H1 (cell line): ENCODE measurements at regions not wholly inside any gene's neighbourhood (a gene's known extent, or its start where the extent isn't known, plus 50 kb on each side); places are given as distances from the start of the nearest gene placed in this dataset.

ENCODE experiments used
- ASH2L ChIP-seq: fragments of 200-600, 300-600 bp; sonication (generic); IDR thresholded peaks from one replicate; pipeline ENCODE4 v1.7.1; 2017; ENCODE audit warnings: low read length
- BACH1 ChIP-seq: IDR thresholded peaks from 2 replicates; pipeline ENCODE4 v1.6.1; 2012; ENCODE audit warnings: low read length, improper control_type of control experiment
- EZH2 ChIP-seq: fragments of 200-600 bp; sonication (generic); IDR thresholded peaks from 2 replicates; pipeline ENCODE4 v1.7.1; 2012; ENCODE audit warnings: low read depth, mild to moderate bottlenecking, moderate library complexity, low read length, inconsistent platforms; ENCODE audit not compliant: severe bottlenecking
- HDAC6 ChIP-seq: IDR thresholded peaks from one replicate; pipeline ENCODE4 v1.7.1; 2012; ENCODE audit warnings: low read depth, mild to moderate bottlenecking, inconsistent platforms, low read length, moderate library complexity
- JUN ChIP-seq: IDR thresholded peaks from 2 replicates; pipeline ENCODE4 v1.6.1; 2011; ENCODE audit warnings: low read depth, mild to moderate bottlenecking, improper control_type of control experiment, low read length
- JUND ChIP-seq: IDR thresholded peaks from 2 replicates; pipeline ENCODE4 v1.6.1; 2011; ENCODE audit warnings: mild to moderate bottlenecking, improper control_type of control experiment, low read length
- POLR2A ChIP-seq, 2 experiments: IDR thresholded peaks; 1 replicate in 1 of 2; 2 replicates in 1 of 2; pipeline ENCODE4 v1.6.1; 2011; ENCODE audit warnings: low read depth in 2 of 2, low read length in 2 of 2, mild to moderate bottlenecking in 2 of 2; ENCODE audit errors: control extremely low read depth in 1 of 2
- SP2 ChIP-seq: IDR thresholded peaks from 2 replicates; pipeline ENCODE4 v1.6.1; 2012; ENCODE audit warnings: mild to moderate bottlenecking, low read length, inconsistent platforms
- TF ChIP-seq, protein P1 (sequence below), 3 experiments: IDR thresholded peaks; 1 replicate in 2 of 3; 2 replicates in 1 of 3; pipeline versions ENCODE4 v1.5.1 to v1.6.1; 2011; ENCODE audit warnings: low read length in 3 of 3, mild to moderate bottlenecking in 3 of 3, inconsistent platforms in 2 of 3, low read depth in 1 of 3, moderate library complexity in 1 of 3; ENCODE audit not compliant: insufficient read depth in 1 of 3; ENCODE audit errors: control extremely low read depth in 1 of 3
- TF ChIP-seq, protein P2 (sequence below): fragments of 300-600 bp; sonication (generic); IDR thresholded peaks from 2 replicates; pipeline ENCODE4 v1.7.1; 2012; ENCODE audit warnings: low read length, moderate library complexity, mild to moderate bottlenecking, inconsistent platforms; ENCODE audit not compliant: insufficient replicate concordance

DNA sequence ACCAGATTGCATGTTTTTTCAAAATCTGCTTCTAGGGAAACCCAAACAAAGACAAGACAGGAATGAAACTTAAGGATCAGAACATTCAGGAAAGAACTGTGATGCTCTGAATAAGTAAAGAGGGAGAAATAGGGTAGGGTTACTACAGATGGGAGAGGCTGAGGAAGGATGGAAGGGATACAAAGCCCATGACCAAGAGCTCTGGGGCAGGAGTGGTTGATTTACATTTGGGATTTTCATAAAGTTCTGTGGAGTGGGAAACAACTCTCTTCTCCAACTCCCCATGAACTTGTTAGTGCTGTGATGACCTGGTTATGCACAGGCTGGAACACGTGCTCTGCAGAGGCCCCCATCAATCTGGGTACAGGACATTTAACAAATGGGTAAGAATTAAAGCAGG is 216.0 kb upstream of the KLF14 start:
- no peak for TF ChIP-seq ASH2L
- TF ChIP-seq, protein P1, sequence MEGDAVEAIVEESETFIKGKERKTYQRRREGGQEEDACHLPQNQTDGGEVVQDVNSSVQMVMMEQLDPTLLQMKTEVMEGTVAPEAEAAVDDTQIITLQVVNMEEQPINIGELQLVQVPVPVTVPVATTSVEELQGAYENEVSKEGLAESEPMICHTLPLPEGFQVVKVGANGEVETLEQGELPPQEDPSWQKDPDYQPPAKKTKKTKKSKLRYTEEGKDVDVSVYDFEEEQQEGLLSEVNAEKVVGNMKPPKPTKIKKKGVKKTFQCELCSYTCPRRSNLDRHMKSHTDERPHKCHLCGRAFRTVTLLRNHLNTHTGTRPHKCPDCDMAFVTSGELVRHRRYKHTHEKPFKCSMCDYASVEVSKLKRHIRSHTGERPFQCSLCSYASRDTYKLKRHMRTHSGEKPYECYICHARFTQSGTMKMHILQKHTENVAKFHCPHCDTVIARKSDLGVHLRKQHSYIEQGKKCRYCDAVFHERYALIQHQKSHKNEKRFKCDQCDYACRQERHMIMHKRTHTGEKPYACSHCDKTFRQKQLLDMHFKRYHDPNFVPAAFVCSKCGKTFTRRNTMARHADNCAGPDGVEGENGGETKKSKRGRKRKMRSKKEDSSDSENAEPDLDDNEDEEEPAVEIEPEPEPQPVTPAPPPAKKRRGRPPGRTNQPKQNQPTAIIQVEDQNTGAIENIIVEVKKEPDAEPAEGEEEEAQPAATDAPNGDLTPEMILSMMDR (IDR thresholded peaks at IDR 0.05; ENCODE audit: control extremely low read depth in 1 of 3, insufficient read depth in 1 of 3, low read depth in 1 of 3, low read length in 3 of 3): no peak
- TF ChIP-seq HDAC6: no peak
- no peak for TF ChIP-seq JUN
- TF ChIP-seq POLR2A (IDR thresholded peaks at IDR 0.05; ENCODE audit: control extremely low read depth in 1 of 2, low read depth in 2 of 2, low read length in 2 of 2): no peak
- TF ChIP-seq, protein P2, sequence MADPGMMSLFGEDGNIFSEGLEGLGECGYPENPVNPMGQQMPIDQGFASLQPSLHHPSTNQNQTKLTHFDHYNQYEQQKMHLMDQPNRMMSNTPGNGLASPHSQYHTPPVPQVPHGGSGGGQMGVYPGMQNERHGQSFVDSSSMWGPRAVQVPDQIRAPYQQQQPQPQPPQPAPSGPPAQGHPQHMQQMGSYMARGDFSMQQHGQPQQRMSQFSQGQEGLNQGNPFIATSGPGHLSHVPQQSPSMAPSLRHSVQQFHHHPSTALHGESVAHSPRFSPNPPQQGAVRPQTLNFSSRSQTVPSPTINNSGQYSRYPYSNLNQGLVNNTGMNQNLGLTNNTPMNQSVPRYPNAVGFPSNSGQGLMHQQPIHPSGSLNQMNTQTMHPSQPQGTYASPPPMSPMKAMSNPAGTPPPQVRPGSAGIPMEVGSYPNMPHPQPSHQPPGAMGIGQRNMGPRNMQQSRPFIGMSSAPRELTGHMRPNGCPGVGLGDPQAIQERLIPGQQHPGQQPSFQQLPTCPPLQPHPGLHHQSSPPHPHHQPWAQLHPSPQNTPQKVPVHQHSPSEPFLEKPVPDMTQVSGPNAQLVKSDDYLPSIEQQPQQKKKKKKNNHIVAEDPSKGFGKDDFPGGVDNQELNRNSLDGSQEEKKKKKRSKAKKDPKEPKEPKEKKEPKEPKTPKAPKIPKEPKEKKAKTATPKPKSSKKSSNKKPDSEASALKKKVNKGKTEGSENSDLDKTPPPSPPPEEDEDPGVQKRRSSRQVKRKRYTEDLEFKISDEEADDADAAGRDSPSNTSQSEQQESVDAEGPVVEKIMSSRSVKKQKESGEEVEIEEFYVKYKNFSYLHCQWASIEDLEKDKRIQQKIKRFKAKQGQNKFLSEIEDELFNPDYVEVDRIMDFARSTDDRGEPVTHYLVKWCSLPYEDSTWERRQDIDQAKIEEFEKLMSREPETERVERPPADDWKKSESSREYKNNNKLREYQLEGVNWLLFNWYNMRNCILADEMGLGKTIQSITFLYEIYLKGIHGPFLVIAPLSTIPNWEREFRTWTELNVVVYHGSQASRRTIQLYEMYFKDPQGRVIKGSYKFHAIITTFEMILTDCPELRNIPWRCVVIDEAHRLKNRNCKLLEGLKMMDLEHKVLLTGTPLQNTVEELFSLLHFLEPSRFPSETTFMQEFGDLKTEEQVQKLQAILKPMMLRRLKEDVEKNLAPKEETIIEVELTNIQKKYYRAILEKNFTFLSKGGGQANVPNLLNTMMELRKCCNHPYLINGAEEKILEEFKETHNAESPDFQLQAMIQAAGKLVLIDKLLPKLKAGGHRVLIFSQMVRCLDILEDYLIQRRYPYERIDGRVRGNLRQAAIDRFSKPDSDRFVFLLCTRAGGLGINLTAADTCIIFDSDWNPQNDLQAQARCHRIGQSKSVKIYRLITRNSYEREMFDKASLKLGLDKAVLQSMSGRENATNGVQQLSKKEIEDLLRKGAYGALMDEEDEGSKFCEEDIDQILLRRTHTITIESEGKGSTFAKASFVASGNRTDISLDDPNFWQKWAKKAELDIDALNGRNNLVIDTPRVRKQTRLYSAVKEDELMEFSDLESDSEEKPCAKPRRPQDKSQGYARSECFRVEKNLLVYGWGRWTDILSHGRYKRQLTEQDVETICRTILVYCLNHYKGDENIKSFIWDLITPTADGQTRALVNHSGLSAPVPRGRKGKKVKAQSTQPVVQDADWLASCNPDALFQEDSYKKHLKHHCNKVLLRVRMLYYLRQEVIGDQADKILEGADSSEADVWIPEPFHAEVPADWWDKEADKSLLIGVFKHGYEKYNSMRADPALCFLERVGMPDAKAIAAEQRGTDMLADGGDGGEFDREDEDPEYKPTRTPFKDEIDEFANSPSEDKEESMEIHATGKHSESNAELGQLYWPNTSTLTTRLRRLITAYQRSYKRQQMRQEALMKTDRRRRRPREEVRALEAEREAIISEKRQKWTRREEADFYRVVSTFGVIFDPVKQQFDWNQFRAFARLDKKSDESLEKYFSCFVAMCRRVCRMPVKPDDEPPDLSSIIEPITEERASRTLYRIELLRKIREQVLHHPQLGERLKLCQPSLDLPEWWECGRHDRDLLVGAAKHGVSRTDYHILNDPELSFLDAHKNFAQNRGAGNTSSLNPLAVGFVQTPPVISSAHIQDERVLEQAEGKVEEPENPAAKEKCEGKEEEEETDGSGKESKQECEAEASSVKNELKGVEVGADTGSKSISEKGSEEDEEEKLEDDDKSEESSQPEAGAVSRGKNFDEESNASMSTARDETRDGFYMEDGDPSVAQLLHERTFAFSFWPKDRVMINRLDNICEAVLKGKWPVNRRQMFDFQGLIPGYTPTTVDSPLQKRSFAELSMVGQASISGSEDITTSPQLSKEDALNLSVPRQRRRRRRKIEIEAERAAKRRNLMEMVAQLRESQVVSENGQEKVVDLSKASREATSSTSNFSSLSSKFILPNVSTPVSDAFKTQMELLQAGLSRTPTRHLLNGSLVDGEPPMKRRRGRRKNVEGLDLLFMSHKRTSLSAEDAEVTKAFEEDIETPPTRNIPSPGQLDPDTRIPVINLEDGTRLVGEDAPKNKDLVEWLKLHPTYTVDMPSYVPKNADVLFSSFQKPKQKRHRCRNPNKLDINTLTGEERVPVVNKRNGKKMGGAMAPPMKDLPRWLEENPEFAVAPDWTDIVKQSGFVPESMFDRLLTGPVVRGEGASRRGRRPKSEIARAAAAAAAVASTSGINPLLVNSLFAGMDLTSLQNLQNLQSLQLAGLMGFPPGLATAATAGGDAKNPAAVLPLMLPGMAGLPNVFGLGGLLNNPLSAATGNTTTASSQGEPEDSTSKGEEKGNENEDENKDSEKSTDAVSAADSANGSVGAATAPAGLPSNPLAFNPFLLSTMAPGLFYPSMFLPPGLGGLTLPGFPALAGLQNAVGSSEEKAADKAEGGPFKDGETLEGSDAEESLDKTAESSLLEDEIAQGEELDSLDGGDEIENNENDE: no peak
- TF ChIP-seq BACH1: no peak
- TF ChIP-seq JUND: no peak
- no peak for TF ChIP-seq EZH2
- TF ChIP-seq SP2: no peak
